ENCODE measurements at regions not wholly inside any gene's neighbourhood (a gene's known extent, or its start where the extent isn't known, plus 50 kb on each side); places are given as distances from the start of the nearest gene placed in this dataset.

DNA sequence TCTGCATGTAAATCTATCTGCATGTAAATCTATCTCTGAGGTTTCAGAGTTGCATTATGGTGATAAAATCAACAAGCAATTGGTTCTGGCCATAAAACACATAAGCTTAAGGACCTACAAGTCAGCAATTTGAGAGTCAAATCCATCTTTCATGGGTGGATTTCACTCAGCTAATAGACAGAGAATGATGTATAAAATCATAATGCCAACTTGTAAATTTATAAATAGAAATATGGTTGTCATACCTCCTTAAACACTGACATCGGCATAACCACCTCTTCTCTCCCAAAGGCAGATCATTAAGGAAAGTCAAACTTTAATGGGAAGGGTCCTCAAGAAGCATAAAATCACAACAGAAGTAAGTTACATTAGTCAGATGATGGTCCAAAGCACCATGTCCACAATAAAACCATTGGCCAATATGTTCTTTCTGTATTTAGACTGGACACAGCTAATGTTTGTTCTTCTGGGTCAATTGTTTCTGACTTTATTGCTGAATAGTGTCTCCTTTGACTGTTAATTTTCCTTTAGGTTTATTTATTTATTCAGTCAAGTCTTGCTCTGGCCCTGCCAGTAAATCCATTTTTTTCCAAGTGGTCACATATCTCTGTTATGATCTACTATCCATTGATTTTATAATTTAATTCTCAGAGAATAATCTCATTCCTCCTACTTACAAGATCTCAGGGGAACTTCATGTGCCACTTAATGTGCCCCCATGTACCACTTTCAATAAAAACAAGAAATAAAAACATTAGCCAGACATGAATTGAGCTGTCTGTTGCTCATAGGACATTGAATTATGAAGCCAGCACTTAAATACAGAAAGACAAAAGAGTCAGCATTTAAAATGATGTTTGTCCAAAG is 382.9 kb upstream of the IRAK1BP1 start:
- no peaks in the 10 kb centered on the region for H3K9me3 ChIP-seq
- H3K27me3 ChIP-seq: no peaks in the 10 kb centered on the region
- no peak overlapping the region for H3K27ac ChIP-seq
- intact Hi-C loops (cut with DNase I): no loop called here
- TF ChIP-seq, protein P1, sequence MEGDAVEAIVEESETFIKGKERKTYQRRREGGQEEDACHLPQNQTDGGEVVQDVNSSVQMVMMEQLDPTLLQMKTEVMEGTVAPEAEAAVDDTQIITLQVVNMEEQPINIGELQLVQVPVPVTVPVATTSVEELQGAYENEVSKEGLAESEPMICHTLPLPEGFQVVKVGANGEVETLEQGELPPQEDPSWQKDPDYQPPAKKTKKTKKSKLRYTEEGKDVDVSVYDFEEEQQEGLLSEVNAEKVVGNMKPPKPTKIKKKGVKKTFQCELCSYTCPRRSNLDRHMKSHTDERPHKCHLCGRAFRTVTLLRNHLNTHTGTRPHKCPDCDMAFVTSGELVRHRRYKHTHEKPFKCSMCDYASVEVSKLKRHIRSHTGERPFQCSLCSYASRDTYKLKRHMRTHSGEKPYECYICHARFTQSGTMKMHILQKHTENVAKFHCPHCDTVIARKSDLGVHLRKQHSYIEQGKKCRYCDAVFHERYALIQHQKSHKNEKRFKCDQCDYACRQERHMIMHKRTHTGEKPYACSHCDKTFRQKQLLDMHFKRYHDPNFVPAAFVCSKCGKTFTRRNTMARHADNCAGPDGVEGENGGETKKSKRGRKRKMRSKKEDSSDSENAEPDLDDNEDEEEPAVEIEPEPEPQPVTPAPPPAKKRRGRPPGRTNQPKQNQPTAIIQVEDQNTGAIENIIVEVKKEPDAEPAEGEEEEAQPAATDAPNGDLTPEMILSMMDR (IDR thresholded peaks at IDR 0.05): no peak
- TF ChIP-seq POLR2A (IDR thresholded peaks at IDR 0.05): no peak
- 83 to 90% methylated on average over 1 of the region's 1 CpG for WGBS, 2 donors
- no peaks in the 10 kb centered on the region for H3K36me3 ChIP-seq
- no peak overlapping the region for H3K4me3 ChIP-seq (replicated peaks in 1 of 3)
- no peaks in the 10 kb centered on the region for H3K4me1 ChIP-seq
- no peak for DNase-seq

DNA sequence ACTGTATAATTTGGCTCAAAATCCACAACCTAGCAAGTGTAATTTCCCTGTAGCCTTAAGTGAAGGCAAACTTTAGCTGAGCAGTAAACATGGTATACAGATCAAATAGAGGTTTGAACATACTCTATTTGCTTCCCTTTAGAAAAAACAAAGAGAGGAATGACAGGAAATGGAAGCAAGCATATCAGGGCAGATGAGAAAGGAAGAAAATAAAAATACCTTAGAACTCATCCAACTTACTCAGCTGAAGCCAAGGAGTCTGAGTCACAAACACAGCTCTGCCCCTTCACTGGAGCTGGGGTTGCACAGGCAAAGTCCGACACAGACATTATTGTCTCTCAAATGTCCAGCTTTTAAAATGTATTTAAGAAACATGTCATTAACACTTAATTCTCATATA is 379.9 kb upstream of the IRAK1BP1 start:
- Histone ChIP-seq H3K4me3 (replicated peaks in 1 of 3) (no peak overlapping the region), H3K4me1 (no peaks in the 10 kb centered on the region), H3K36me3 (no peaks in the 10 kb centered on the region), H3K27ac (no peak overlapping the region), H3K9me3 (no peaks in the 10 kb centered on the region), H3K27me3 (no peaks in the 10 kb centered on the region)
- WGBS, 2 donors: 80 to 82% methylated on average over 1 of the region's 1 CpG
- TF ChIP-seq, protein P1 (IDR thresholded peaks at IDR 0.05): no peak
- no peak for TF ChIP-seq POLR2A (IDR thresholded peaks at IDR 0.05)
- no peak for DNase-seq
- intact Hi-C loops (cut with DNase I): no loop called here

DNA sequence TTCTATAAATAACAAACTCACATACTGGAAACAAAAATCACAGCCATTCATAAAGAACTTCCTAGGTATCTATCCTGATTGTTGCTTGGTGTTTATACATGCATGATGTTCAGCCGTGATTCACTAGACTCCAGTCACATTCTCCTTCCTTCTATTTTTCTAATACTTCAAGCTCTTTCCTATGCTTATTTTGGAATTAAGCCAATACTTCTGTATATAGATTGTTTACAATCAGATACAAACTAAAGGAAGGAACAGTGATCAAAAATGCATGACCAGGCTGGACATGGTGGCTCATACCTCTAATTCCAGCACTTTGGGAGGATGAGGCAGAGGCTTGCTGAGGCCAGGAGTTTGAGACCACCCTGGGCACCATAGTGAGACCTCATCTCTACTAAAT is 377.5 kb upstream of the IRAK1BP1 start:
- DNase-seq: no peak
- no peak overlapping the region for H3K4me3 ChIP-seq (replicated peaks in 1 of 3)
- H3K4me1 ChIP-seq: no peaks in the 10 kb centered on the region
- no peak overlapping the region for H3K27ac ChIP-seq
- no peak for TF ChIP-seq POLR2A (IDR thresholded peaks at IDR 0.05)
- TF ChIP-seq, protein P1 (IDR thresholded peaks at IDR 0.05): no peak
- H3K9me3 ChIP-seq: no peaks in the 10 kb centered on the region
- no peaks in the 10 kb centered on the region for H3K36me3 ChIP-seq
- intact Hi-C loops (cut with DNase I): no loop called here
- H3K27me3 ChIP-seq: no peaks in the 10 kb centered on the region
- 8 to 29% methylated on average over 1 of the region's 1 CpG for WGBS, 2 donors

DNA sequence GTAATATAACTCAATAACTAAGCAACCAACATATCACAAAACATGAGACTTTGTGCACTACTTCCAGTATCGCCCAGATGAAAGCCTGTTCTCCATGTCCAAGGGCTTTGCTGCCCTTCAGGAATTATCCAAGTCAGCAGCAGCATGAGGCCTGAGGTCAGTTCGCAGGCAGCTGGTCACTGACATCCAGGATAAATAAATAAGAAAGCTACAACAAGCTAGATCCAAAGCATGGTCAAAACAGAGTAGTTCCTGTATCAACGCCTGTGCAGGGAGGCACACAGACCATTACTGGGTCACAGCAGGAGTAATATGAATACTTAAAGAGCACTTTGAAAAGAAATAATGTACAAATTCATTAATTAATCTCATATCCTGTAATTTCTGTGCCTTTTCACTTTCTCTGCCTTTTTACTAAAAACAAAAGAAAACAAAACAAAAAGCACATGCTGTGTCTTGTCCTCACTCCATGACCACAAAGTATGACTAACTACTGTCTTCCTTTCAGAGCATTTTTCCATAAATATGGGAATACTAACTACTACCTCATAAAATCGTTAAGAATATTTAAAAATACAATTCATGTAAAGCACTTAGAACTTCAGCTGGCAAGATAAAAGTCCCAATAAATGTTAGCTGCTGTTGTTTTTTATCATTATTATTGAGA is 374.9 kb upstream of the IRAK1BP1 start:
- no peaks in the 10 kb centered on the region for H3K9me3 ChIP-seq
- no peak for TF ChIP-seq POLR2A (IDR thresholded peaks at IDR 0.05)
- TF ChIP-seq, protein P1 (IDR thresholded peaks at IDR 0.05): no peak
- no peaks in the 10 kb centered on the region for H3K4me1 ChIP-seq
- H3K27me3 ChIP-seq: no peaks in the 10 kb centered on the region
- WGBS, 2 donors: 61 to 65% methylated on average over 4 of the region's 4 CpGs
- no peak for DNase-seq
- H3K4me3 ChIP-seq (replicated peaks in 1 of 3): no peak overlapping the region
- no peak overlapping the region for H3K27ac ChIP-seq
- no peaks in the 10 kb centered on the region for H3K36me3 ChIP-seq
- intact Hi-C loops (cut with DNase I): no loop called here

Measured in thyroid gland (tissue), 4 donors.